Fibroblast of skin of left quadriceps (primary cell): ENCODE measurements at regions not wholly inside any gene's neighbourhood (a gene's known extent, or its start where the extent isn't known, plus 50 kb on each side); places are given as distances from the start of the nearest gene placed in this dataset.

Experiments
- DNase-seq, 2 experiments: peaks; one replicate each; pipeline ENCODE4 v3.0.0-alpha.2; 2013; ENCODE audit warnings: low read depth in 2 of 2

GRCh38 chr2:217339753-217340152, 479.9 kb upstream of the TNP1 start:
- DNase-seq: no peak

GRCh38 chr2:217338306-217338916, 478.5 kb upstream of the TNP1 start:
- DNase-seq: peak; percentile 87

GRCh38 chr2:217337771-217338170, 477.9 kb upstream of the TNP1 start:
- DNase-seq: no peak

GRCh38 chr2:217336694-217337093, 476.8 kb upstream of the TNP1 start:
- DNase-seq: no peak

GRCh38 chr2:217335341-217335966, 475.6 kb upstream of the TNP1 start:
- DNase-seq: no peak

- no peak for DNase-seq
Observed at GRCh38 chr2:217334561-217334960, 474.7 kb upstream of the TNP1 start.

GRCh38 chr2:217332866-217333265, 473.0 kb upstream of the TNP1 start:
- no peak for DNase-seq

GRCh38 chr2:217332417-217332791, 472.5 kb upstream of the TNP1 start:
- DNase-seq: no peak

GRCh38 chr2:217331523-217332416, 471.9 kb upstream of the TNP1 start:
- peak; percentile 32 to 47 for DNase-seq

- no peak for DNase-seq
Observed at GRCh38 chr2:217330647-217331046, 470.8 kb upstream of the TNP1 start.

- peak; percentile 45 to 57 for DNase-seq
Observed at GRCh38 chr2:217329023-217329431, 469.2 kb upstream of the TNP1 start.

GRCh38 chr2:217328622-217328978, 468.7 kb upstream of the TNP1 start:
- no peak for DNase-seq

GRCh38 chr2:217327953-217328621, 468.2 kb upstream of the TNP1 start:
- DNase-seq: peak; percentile 35 to 44

GRCh38 chr2:217326238-217327022, 466.6 kb upstream of the TNP1 start:
- no peak for DNase-seq

- DNase-seq: no peak
Observed at GRCh38 chr2:217325816-217326215, 466.0 kb upstream of the TNP1 start.

GRCh38 chr2:217325251-217325650, 465.4 kb upstream of the TNP1 start:
- DNase-seq: no peak

GRCh38 chr2:217316743-217317142, 456.9 kb upstream of the TNP1 start:
- peak; percentile 66 to 67 for DNase-seq

- DNase-seq: peak; percentile 63
Observed at GRCh38 chr2:217314021-217314460, 454.2 kb upstream of the TNP1 start.

GRCh38 chr2:217313386-217313785, 453.5 kb upstream of the TNP1 start:
- no peak for DNase-seq

- no peak for DNase-seq
Observed at GRCh38 chr2:217309056-217309455, 449.2 kb upstream of the TNP1 start.

GRCh38 chr2:217307023-217307422, 447.2 kb upstream of the TNP1 start:
- DNase-seq: no peak
